Globus pallidus (tissue), 1 donor: ENCODE measurements at regions not wholly inside any gene's neighbourhood (a gene's known extent, or its start where the extent isn't known, plus 50 kb on each side); places are given as distances from the start of the nearest gene placed in this dataset.
"Not testable (repeated sequence)": the region's sequence is repeated elsewhere in the genome, so short reads cannot be mapped to it uniquely, and the experiment has no call there.

ENCODE experiments used
- DNase-seq: peaks from one replicate; pipeline ENCODE4 v3.0.0-alpha.2; 2015; ENCODE audit warnings: low spot score

DNA sequence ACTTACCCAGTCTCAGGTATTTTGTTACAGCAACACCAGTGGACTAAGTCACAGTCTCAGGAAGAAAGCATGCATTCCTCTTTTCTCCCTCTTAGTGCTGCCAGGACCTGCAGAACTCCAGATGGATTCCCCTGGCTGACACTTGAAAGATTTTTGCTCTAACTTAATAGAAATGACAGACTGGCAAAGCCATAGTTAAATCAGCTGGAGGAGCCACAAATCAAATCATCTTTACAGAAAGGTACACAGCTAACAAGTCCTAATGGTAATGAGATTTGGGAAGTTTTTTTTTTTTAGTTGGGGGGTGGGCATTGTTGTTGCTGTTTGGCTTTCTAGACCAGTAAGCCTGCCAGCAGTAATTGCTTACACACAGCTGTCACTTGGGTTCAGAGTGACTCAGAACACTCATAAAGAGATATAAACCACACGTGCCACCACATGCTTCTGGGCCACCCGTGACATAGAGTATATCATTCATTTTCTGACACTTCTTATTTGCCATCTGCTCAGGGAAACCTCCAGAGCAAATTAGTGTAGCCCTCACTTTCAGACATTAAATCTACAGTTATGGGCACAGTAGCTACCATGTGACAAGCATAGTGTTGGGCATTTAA lies 72.4 kb downstream of the FH start:
- DNase-seq = no peak

GRCh38 chr1:241444836-241445235 lies 74.7 kb downstream of the FH start:
- no peak for DNase-seq

DNA sequence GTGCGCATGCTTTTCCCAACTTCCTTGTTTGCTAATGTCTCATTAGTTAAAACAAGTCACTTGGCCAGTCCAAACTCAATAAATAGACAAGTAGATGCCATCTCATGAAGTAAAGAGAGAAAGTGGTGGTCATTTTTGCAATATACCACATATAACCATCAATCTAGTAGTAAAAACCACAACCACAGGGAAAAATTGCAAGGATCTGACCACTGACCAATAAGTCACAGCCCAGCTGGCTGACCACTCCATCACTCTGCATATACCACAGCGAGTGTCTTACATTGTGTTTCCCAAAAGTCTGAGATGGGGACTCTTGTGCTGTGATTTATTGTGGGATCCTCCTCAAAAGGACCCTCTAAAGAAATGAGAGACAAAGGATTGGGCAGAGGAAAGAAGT lies 76.0 kb downstream of the FH start:
- no peak for DNase-seq

- DNase-seq = no peak
Measured at GRCh38 chr1:241442686-241443085, 76.9 kb downstream of the FH start.

DNA sequence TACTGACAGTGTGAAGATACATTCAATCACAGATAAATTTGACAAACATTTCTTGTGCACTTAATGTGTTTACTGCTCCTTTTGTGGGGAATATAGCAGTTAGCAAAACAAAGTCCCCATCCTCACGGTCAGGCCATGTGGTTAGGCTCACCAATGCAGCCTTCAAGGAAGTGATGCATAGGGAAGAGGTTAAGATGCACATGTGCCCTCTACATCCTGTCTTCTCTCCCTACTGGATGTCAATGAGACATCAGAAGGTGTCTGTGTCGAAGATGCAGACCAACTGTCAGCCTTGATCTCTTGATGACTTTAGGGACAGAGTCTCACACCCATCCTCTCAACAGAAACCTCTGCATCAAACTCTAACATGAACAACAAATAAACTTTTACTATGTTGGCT lies 78.7 kb downstream of the FH start:
- no peak for DNase-seq

DNA sequence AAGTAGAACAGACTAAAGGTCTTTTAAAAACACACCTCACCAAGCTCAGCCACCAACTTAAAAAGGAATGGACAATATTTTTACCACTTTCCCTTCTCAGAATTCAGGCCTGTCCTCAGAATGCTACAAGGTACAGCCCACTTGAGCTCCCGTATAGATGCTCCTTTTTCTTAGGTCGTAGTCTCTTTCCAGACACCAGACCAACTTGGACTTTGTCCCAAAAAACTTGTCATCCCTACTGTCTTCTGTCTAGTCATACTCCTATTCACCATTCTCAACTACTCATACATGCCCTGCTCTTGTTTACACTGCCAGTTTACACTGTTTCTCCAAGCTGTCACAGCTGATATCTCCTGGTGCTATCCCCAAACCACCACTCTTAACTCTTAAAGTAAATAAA lies 80.9 kb downstream of the FH start:
- DNase-seq = not testable (repeated sequence)

GRCh38 chr1:241432241-241432640 lies 75.2 kb upstream of the RGS7 start:
- no peak for DNase-seq

DNA sequence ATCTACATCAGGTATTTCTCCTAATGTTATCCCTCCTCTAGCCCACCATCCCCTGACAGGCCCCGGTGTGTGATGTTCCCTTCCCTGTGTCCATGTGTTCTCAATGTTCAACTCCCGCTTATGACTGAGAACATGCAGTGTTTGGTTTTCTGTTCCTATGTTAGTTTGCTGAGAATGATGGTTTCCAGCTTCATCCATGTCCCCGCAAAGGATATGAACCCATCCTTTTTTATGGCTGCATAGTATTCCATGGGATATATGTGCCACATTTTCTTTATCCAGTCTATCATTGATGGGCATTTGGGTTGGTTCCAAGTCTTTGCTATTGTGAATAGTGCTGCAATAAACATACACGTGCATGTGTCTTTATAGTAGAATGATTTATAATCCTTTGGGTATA lies 68.1 kb upstream of the RGS7 start:
- not testable (repeated sequence) for DNase-seq

DNA sequence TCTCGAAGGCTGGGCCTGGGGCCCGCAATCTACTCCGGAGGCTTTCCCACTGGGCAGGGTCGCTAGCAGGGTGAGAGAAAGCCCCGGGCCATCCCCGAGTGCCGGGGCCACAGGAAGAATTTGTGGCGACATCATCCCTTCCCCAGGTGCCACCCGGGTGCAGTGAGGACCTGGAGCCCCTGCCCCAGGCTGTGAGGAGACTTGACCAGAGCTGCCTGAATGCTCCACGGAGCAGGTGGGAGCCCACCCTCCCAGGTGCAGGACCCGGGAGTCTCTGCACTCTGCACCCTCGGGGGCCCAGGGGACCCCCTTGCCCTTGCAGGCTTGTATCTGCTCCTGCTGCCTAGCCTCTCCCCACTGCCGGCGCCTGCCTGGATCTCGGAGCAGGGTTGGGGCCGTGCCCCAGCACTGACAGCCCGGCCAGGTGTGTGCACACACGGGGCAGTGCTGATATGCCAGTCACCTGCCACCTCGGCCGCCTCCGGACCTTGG lies 67.5 kb upstream of the RGS7 start:
- no peak for DNase-seq

- DNase-seq = peak; percentile 14
Measured at GRCh38 chr1:241423541-241424479, 66.8 kb upstream of the RGS7 start.

GRCh38 chr1:241422470-241422869 lies 65.5 kb upstream of the RGS7 start:
- no peak for DNase-seq

GRCh38 chr1:241419986-241420385 lies 63.0 kb upstream of the RGS7 start:
- DNase-seq = no peak

DNA sequence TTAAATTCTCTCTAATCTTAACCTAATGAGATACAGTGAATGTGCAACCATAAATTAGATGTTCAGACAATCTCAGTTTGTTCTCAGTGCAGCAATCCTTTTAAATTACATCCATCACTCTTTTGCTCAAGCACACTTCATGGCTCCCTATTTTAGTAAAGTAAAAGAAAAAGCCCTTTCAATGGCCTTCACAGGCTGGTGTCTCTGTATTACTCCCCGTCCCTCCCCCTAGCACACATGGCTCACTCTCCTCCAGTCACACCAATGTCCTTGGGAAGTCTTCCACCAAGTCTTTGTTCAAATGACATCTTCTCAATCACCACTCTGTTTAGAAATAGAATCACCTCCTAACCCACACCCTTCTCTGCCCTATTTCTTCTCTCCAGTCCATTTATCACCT lies 60.3 kb upstream of the RGS7 start:
- DNase-seq = no peak

DNA sequence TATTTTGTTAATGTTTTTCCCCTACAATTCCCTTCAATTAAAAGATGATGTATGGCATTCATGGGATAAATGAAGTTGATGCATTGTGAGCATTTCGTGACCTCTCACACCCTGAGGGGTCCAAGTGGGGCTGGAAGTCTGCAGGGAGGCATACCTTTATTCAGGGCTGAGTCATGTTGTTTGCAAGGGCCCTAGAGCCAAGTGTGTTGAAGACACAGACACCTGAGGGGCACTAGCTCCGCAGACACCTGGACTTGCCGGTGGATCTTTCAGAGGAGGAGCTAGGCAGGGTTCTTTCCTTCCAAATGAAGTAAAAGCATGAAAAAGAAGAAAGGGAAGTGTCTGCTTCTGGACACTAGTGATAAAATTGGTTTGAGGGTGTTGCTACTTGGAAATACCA lies 57.0 kb upstream of the RGS7 start:
- no peak for DNase-seq

DNA sequence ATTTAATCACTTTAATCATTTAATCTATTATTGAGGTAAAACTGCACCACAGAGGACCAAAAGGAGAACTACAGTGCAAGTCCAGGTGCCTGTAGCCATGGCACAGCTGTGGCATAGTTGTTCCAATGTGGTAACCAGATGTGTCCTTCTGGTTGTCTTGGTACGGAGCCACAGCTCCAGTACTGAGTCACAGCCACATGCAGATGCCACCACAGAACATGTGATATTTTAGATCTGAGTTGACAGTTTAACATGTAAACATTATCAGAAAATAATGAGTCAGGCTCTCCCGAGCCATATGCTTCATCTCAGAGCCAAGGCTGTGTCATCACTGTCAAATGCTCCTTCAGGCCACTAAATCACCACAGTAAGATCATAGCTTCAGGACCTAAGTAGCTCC lies 56.4 kb upstream of the RGS7 start:
- no peak for DNase-seq

- no peak for DNase-seq
Measured at GRCh38 chr1:241412646-241413045, 55.6 kb upstream of the RGS7 start.

- no peak for DNase-seq
Measured at GRCh38 chr1:241411776-241412338, 54.9 kb upstream of the RGS7 start.

DNA sequence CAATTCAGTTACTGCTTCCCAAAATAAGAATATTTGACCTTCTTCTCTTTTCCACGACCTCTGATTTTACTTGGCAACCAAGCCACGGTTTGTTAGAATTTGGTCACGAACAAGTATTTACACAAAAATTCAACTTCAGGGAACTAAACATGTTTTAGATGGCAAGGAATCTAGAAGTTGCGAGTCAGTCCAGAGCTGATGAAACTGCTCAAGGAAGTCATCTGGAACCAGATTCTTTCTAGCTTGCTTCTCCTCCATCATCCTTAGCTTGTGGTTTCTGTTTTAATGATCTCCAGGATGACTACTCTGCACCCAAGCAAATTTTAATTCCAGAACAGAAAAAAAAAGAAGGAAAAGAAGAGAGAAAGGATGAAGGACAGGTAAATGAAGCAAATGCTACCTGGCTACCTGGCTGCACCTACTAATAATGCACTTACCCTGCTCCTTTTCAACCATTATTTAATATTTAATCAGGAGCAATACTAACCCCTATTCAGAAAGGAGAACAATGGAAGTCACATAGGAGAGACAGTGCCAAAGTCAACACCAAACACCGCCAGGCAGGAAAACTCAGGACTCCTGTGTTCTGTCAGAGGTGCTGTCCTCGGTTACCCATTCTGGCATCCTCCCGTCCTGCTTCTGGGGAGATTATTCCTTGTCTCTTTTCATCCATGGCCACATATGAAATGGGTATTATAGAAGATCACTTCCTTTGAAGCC lies 54.2 kb upstream of the RGS7 start:
- DNase-seq = no peak

GRCh38 chr1:241408170-241408569 lies 51.2 kb upstream of the RGS7 start:
- DNase-seq = no peak
